ENCODE measurements at regions not wholly inside any gene's neighbourhood (a gene's known extent, or its start where the extent isn't known, plus 50 kb on each side); places are given as distances from the start of the nearest gene placed in this dataset.

GRCh38 chr4:14896656-14897175 is 105.6 kb upstream of the CPEB2 start:
- H3K4me1 Mint-ChIP-seq (ENCODE audit: unreplicated experiment): no peaks in the 10 kb centered on the region
- H3K4me3 Mint-ChIP-seq (ENCODE audit: unreplicated experiment): no peak overlapping the region
- no peaks in the 10 kb centered on the region for H3K9me3 Mint-ChIP-seq (ENCODE audit: unreplicated experiment)
- H3K27me3 Mint-ChIP-seq (ENCODE audit: unreplicated experiment): peaks cover 2% of the 10 kb centered on the region
- TF ChIP-seq CTCF (IDR thresholded peaks at IDR 0.05; ENCODE audit: unreplicated experiment): no peak
- no peak for DNase-seq (ENCODE audit: low spot score)
- H3K36me3 Mint-ChIP-seq (ENCODE audit: low read depth, unreplicated experiment): no peaks in the 10 kb centered on the region
- no peak overlapping the region for H3K27ac Mint-ChIP-seq (ENCODE audit: unreplicated experiment)

- H3K27ac Mint-ChIP-seq (ENCODE audit: unreplicated experiment): no peak overlapping the region
- H3K4me3 Mint-ChIP-seq (ENCODE audit: unreplicated experiment): no peak overlapping the region
- peaks cover 2% of the 10 kb centered on the region for H3K27me3 Mint-ChIP-seq (ENCODE audit: unreplicated experiment)
- TF ChIP-seq CTCF (IDR thresholded peaks at IDR 0.05; ENCODE audit: unreplicated experiment): no peak
- no peaks in the 10 kb centered on the region for H3K9me3 Mint-ChIP-seq (ENCODE audit: unreplicated experiment)
- no peak for DNase-seq (ENCODE audit: low spot score)
- no peaks in the 10 kb centered on the region for H3K4me1 Mint-ChIP-seq (ENCODE audit: unreplicated experiment)
- H3K36me3 Mint-ChIP-seq (ENCODE audit: low read depth, unreplicated experiment): no peaks in the 10 kb centered on the region
Measured at GRCh38 chr4:14897217-14897616, 105.1 kb upstream of the CPEB2 start.

- DNase-seq (ENCODE audit: low spot score): no peak
- Mint-ChIP-seq H3K27ac (ENCODE audit: unreplicated experiment) (no peak overlapping the region), H3K9me3 (ENCODE audit: unreplicated experiment) (no peaks in the 10 kb centered on the region), H3K36me3 (ENCODE audit: low read depth, unreplicated experiment) (no peaks in the 10 kb centered on the region), H3K4me1 (ENCODE audit: unreplicated experiment) (peaks cover 2% of the 10 kb centered on the region), H3K27me3 (ENCODE audit: unreplicated experiment) (peaks cover 2% of the 10 kb centered on the region), H3K4me3 (ENCODE audit: unreplicated experiment) (no peak overlapping the region)
- TF ChIP-seq CTCF (IDR thresholded peaks at IDR 0.05; ENCODE audit: unreplicated experiment): no peak
Measured at GRCh38 chr4:14898989-14899388, 103.3 kb upstream of the CPEB2 start.

- TF ChIP-seq CTCF (IDR thresholded peaks at IDR 0.05; ENCODE audit: unreplicated experiment): no peak
- H3K27ac Mint-ChIP-seq (ENCODE audit: unreplicated experiment): no peak overlapping the region
- no peaks in the 10 kb centered on the region for H3K9me3 Mint-ChIP-seq (ENCODE audit: unreplicated experiment)
- H3K36me3 Mint-ChIP-seq (ENCODE audit: low read depth, unreplicated experiment): no peaks in the 10 kb centered on the region
- no peak overlapping the region for H3K4me3 Mint-ChIP-seq (ENCODE audit: unreplicated experiment)
- peaks cover 2% of the 10 kb centered on the region for H3K4me1 Mint-ChIP-seq (ENCODE audit: unreplicated experiment)
- no peaks in the 10 kb centered on the region for H3K27me3 Mint-ChIP-seq (ENCODE audit: unreplicated experiment)
- DNase-seq (ENCODE audit: low spot score): no peak
Measured at GRCh38 chr4:14902342-14902741, 99.9 kb upstream of the CPEB2 start.

GRCh38 chr4:14903321-14903720 is 99.0 kb upstream of the CPEB2 start:
- Mint-ChIP-seq H3K9me3 (ENCODE audit: unreplicated experiment) (no peaks in the 10 kb centered on the region), H3K27me3 (ENCODE audit: unreplicated experiment) (no peaks in the 10 kb centered on the region), H3K4me3 (ENCODE audit: unreplicated experiment) (no peak overlapping the region), H3K27ac (ENCODE audit: unreplicated experiment) (no peak overlapping the region), H3K4me1 (ENCODE audit: unreplicated experiment) (peaks cover 2% of the 10 kb centered on the region), H3K36me3 (ENCODE audit: low read depth, unreplicated experiment) (no peaks in the 10 kb centered on the region)
- no peak for TF ChIP-seq CTCF (IDR thresholded peaks at IDR 0.05; ENCODE audit: unreplicated experiment)
- no peak for DNase-seq (ENCODE audit: low spot score)
